Stomach (tissue), 4 donors: ENCODE measurements at regions not wholly inside any gene's neighbourhood (a gene's known extent, or its start where the extent isn't known, plus 50 kb on each side); places are given as distances from the start of the nearest gene placed in this dataset.

Source experiments
- CTCF ChIP-seq, 7 experiments: fragments of 450-650 bp in 4 of 7; fragments of 200-600 bp in 3 of 7; sonication (generic) in 3 of 7; IDR thresholded peaks; one replicate each; pipeline ENCODE4 v1.5.1; 2016 to 2019; ENCODE audit warnings: antibody characterized with exemption in 7 of 7, control low read depth in 2 of 7, mild to moderate bottlenecking in 1 of 7
- POLR2A ChIP-seq, 4 donors: fragments of 450-650 bp; IDR thresholded peaks; one replicate each; pipeline ENCODE4 v1.6.1; 2016; ENCODE audit warnings: antibody characterized with exemption in 4 of 4, control low read depth in 2 of 4, mild to moderate bottlenecking in 1 of 4, moderate library complexity in 1 of 4
- POLR2AphosphoS5 ChIP-seq, 3 donors: sonication (generic); formaldehyde crosslinking; IDR thresholded peaks; one replicate each; pipeline ENCODE4 v1.6.1; 2016; ENCODE audit warnings: antibody characterized with exemption in 3 of 3

- TF ChIP-seq POLR2A (IDR thresholded peaks at IDR 0.05) (no peak), POLR2AphosphoS5 (IDR thresholded peaks at IDR 0.05) (no peak), CTCF (IDR thresholded peaks at IDR 0.05) (no peak)
These were observed 149.7 kb upstream of the ARRDC3 start for GRCh38 chr5:91532779-91533178.
